Hematopoietic multipotent progenitor cell treated with erythropoietin and hydrocortisone succinate and interleukin-3 and kit ligand, for 15 days (in vitro differentiated cells): ENCODE measurements at regions not wholly inside any gene's neighbourhood (a gene's known extent, or its start where the extent isn't known, plus 50 kb on each side); places are given as distances from the start of the nearest gene placed in this dataset.
A peak's percentile ranks its signal among the peaks of the same experiment; 100 is the strongest.
"Not testable (repeated sequence)": the region's sequence is repeated elsewhere in the genome, so short reads cannot be mapped to it uniquely, and the experiment has no call there.

Experiments
- DNase-seq: peaks from one replicate; pipeline ENCODE4 v3.0.0-alpha.2; 2015; ENCODE audit warnings: low spot score

DNA sequence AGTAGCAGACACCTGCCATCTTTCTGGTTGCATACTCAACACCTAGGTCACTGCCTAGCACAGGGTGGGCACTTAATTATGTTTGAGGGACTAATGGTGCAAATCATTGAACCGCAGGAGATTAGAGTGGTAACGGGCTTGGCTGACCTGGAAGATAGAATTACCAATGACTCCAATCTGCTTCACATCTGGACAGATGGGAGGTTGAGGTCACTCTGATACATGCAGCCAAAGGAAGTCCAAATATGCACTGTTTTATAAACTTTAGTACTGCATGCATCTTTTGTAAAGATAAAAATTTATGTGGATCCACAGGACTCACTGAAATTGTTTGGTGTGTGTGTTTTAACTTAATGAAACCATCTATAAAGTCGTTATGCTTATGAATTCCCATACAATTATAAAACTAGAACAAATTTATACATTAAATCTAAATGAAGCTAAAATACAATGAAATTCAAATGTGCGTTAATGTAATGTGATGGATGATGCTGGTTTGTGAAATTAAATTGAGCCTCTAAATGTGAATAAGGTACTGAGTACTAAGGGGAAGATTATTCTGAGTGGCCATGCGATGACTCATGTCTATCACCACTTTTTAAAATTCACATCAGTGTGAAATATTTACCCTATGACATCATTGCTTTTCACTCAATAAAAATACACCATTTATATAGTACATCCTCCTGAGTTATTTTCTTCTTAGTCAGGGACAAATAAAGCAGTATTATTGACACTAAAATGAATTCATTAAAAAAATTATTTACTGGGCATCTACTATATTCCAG is 224.7 kb upstream of the FAM78B start:
- DNase-seq, result no peak

GRCh38 chr1:166395729-166396128 is 228.9 kb upstream of the FAM78B start:
- no peak for DNase-seq

DNA sequence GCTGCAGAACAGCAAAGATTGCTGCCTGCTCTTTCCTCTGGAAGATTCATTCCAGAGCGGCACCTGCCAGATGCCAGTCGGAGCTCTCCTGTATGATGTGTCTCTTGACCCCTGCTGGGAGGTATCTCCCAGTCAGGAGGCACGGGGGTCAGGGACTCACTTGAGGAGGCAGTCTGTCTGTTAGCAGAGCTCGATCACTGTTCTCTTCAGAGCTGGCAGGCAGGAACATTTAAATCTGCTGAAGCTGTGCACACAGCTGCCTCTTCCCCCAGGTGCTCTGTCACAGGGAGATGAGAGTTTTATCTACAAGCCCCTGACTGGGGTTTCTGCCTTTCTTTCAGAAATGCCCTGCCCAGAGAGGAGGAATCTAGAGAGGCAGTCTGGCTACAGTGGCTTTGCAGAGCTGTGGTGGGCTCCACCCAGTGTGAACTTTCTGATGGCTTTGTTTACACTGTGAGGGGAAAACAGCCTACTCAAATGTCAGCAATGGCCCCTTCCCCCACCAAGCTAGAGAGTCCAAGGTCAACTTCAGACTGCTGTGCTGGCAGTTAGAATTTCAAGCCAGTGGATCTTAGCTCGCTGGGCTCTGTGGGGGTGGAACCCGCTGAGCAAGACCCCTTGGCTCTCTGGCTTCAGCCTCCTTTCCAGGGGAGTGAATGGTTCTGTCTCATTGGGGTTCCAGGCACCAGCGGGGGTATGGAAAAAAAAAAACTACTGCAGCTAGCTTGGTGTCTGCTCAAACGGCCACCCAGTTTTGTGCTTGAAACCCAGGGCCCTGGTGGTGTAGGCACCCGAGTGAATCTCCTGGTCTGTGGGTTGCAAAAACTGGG is 242.7 kb upstream of the FAM78B start:
- not testable (repeated sequence) for DNase-seq

- DNase-seq, result no peak
Measured at GRCh38 chr1:166410083-166410385, 243.2 kb upstream of the FAM78B start.

DNA sequence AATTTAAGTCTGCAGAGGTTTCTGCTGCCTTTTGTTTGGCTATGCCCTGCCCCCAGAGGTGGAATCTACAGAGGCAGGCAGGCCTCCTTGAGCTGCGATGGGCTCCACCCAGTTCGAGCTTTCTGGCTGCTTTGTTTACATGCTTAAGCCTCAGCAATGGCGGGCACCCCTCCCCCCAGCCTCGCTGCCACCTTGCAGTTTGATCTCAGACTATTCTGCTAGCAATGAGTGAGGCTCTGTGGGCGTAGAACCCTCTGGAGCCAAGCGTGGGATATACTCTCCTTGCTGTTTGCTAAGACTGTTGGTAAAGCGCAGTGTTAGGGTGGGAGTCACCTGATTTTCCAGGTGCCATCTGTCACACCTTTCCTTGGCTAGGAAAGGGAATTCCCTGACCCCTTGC is 250.0 kb upstream of the FAM78B start:
- DNase-seq, result not testable (repeated sequence)

DNA sequence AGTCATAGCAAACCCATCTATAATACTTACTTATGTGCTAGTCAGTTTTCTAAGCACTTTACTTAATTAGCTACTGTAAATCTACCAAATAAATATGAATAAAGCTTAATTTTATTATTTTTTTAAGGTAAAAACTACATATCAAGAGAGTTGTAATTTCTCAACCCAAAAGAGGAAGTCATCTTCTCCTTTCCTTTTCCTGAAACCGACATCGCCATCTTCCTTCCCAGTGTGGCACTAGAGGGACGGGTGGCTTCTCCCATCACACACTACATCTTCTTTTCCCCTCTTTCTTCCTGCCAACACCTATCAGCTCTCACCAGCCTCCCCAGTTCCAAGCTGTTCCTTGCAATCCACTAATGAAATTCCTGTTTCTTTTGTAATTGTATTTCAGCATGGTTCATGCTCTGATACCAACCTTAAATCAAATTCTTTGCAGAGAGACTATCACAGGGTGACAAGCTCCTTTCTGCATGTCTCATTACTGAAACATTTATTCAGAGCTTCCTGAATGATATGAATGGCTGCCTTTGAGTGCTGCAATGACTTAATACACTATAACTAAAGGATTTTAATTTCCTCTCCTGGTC is 251.6 kb upstream of the FAM78B start:
- no peak for DNase-seq

DNA sequence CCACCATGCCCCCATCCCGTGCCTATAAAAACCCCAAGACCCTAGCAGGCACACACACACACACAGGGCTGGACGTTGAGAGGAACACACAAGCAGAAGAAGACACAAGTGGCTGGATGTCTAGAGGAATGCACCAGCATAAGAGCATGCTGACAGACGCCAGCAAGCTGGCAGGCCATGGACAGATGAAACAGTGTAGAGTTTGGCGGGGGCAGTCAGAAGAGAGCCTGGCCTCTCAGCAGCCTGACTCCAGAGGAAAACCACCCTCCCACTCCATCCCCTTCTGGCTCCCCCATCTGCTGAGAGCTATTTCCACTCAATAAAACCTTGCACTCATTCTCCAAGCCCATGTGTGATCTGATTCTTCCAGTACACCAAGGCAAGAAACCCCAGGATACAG is 255.8 kb upstream of the FAM78B start:
- not testable (repeated sequence) for DNase-seq

DNA sequence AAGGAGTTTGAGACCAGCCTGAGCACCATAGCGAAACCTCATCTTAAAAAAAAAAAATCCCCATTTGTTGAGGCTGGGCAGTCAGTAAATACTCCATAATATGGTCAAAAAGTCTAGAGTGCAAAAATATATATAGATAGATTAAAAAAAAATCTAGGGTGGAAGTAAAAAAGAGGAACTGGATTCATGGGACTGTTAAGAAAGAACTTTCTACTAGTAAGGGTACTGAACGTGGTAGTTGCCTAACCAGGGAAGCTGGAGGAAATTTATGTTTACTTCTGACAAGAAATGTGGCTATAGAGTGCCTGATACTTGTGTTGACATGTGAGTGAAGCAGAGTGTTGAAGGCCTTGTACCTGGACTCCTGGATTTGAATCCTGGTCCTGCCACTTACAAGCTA is 265.9 kb upstream of the FAM78B start:
- no peak for DNase-seq

DNA sequence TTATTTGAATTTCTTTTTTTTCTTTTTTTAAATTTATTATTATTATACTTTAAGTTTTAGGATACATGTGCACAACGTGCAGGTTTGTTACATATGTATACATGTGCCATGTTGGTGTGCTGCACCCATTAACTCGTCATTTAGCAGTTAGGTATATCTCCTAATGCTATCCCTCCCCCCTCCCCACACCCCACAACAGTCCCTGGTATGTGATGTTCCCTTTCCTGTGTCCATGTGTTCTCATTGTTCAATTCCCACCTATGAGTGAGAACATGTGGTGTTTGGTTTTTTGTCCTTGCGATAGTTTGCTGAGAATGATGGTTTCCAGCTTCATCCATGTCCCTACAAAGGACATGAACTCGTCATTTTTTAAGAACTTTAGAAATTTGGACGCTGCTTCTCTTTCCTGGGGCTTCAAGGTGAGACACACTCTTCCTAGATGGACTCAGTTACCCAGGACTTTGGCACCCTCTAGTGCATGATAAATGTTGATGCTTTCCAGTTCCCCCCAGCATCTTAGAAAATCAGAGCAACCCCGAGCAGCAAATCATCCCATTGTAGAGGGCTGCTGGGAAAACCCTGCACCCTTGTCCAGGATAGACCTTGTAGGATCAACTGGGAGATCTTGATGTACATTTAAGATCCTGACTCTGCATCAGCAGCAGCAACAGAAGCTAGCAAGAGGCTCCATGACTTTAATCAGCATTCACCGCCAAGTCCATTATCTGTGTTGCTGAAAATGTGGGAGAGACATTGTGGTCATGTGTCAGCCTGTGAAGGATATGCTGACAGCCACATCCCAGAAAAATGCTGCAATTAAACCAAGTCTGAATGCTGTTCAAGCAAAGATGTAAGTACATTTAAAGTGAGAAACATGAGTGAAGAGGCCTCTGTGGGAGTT is 266.9 kb upstream of the FAM78B start:
- DNase-seq, result not testable (repeated sequence)

GRCh38 chr1:166457700-166458099 is 290.9 kb upstream of the FAM78B start:
- DNase-seq, result no peak

DNA sequence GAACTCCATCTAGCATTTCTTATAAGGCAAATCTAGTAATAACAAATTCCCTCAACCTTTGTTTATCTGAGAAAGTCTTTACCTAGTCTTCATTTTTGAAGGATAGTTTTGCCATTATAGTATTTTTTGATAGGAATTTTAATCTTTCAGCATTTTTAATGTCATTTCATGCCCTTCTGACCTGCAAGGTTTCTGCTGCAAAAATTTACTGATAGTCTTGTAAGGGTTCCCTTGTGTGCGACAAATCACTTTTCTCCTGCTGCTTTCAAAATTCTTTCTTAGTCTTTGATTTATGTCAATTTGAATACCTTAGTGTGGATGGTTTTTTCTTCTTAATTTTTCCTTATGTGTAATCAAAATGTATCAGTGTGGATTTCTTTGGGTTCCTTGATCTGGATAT is 297.5 kb upstream of the FAM78B start:
- no peak for DNase-seq

- DNase-seq, result no peak
Measured at GRCh38 chr1:166470014-166470413, 303.2 kb upstream of the FAM78B start.

GRCh38 chr1:166470441-166470840 is 303.6 kb upstream of the FAM78B start:
- DNase-seq, result no peak

DNA sequence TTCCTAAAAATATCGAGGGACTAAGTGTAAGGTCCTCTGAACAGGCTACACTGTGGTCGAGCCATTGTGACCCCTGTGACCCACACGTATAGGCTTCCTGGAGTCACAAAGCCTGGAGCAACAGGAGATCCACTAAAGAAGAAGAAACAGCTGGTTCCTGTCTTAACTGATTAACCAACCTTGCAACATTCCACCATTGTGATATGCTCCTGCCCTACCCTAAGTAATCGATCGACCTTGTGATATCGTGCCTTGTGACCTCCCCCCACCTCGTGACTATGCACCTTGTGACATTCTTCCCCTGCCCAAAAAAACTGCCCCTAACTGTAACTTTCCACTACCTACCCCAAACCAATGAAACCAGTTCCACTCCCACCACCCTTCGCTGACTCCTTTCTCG is 304.6 kb upstream of the FAM78B start:
- DNase-seq, result no peak

- peak; percentile 59 for DNase-seq
Measured at GRCh38 chr1:166479052-166479631, 312.3 kb upstream of the FAM78B start.

GRCh38 chr1:166484471-166484870 is 317.7 kb upstream of the FAM78B start:
- DNase-seq, result no peak

GRCh38 chr1:166484871-166485270 is 318.1 kb upstream of the FAM78B start:
- DNase-seq, result no peak

DNA sequence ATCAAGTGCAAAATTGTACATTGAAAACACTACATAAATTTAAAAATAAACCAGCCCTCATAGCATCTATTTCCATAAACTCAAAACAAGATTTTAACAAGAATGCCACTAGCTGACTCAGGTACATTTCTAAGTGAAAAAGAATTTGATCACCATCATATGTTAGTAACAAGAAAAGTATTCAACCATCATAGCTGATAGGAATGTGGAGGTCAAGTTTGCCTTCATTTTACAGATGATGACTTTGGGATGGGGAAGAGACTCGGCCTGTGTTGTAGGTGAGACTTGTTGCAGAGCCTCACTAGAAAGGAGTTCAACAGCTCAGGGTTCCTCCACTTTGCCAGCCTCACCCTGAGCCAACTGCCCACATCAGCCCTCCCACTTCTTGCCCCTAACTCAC is 318.8 kb upstream of the FAM78B start:
- no peak for DNase-seq

DNA sequence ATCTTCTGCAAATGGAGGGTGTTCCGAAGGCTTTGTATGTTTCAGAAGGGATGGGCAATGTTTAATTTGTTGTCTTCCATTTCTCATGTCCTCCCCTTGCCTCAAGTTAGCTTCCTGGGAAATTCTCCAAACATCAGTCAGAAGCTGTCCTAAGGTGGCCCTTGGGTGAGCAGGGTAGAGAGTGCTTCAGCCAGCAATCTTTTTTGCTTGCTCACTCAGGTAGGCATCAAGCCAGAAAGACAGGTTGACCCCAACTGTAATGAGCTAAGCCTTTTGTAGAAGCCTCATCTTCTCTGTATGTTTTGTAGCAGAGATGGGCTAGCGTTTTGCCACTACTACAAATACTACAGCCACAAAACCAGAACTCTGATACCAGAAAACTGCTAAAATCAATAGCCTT is 321.5 kb upstream of the FAM78B start:
- no peak for DNase-seq

- DNase-seq, result no peak
Measured at GRCh38 chr1:166489356-166489669, 322.5 kb upstream of the FAM78B start.

DNA sequence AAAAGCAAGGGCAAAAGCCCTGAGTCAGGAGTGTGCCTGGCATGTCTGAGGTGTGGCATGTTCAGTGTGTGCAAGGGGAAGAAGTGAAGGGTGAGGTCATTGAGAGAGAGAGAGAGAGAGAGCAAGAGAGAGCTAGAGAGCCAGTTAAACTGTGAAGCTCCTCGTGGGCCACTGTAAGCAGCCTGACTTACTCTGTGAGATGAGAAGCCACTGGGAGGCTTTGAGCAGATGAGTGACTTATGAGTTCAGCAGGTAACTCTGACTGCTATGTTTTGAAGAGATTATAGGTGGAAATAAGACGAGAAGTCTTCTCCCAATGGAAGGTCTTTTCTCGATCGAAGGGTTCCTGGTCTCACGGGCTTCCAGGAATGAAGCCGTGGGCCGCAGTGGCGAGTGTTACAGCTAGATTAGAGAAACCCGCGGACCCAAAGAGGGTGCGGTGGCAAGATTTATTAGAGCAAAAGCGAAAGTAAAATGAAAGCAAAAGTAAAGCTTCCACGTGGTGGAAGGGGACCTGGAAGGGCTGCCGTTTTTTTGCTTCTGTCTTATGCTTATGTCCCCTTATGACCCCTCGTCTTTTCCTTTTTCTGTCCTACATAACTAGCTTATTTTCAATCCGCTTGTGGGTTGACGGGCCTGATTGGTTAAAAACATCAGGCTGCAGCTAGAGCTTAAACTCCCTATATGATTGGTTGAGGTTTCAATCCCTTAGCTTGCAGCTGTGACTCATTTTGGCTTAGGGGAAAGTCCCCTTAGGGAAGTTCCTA is 323.1 kb upstream of the FAM78B start:
- peak; percentile 72 for DNase-seq
